KMS-11 (cell line): ENCODE measurements at regions not wholly inside any gene's neighbourhood (a gene's known extent, or its start where the extent isn't known, plus 50 kb on each side); places are given as distances from the start of the nearest gene placed in this dataset.

Experiments
- H2AFZ ChIP-seq: fragments of 200-600 bp; sonication (generic); 2 replicates; pipeline ENCODE4 v1.6.1; 2016; ENCODE audit warnings: antibody characterized with exemption, mixed run types, low read depth
- H3K27ac ChIP-seq: fragments of 200-600 bp; sonication (generic); 2 replicates; pipeline ENCODE4 v1.6.1; 2016; ENCODE audit warnings: mild to moderate bottlenecking, mixed run types
- H3K27me3 ChIP-seq: fragments of 200-600 bp; sonication (generic); 2 replicates; pipeline ENCODE4 v1.6.1; 2017; ENCODE audit warnings: mild to moderate bottlenecking, low read depth, mixed run types, moderate library complexity; ENCODE audit not compliant: insufficient read depth
- H3K36me3 ChIP-seq: fragments of 200-600 bp; sonication (generic); 2 replicates; pipeline ENCODE4 v1.6.1; 2017; ENCODE audit warnings: mild to moderate bottlenecking, mixed run types; ENCODE audit not compliant: insufficient read depth
- H3K4me1 ChIP-seq: fragments of 200-600 bp; sonication (generic); 2 replicates; pipeline ENCODE4 v1.6.1; 2016; ENCODE audit warnings: mild to moderate bottlenecking, low read depth, mixed run types; ENCODE audit not compliant: poor library complexity, severe bottlenecking
- H3K4me2 ChIP-seq: fragments of 200-600 bp; sonication (generic); 2 replicates; pipeline ENCODE4 v1.7.0; 2016; ENCODE audit warnings: mild to moderate bottlenecking, mixed run types
- H3K4me3 ChIP-seq: fragments of 200-600 bp; sonication (generic); IDR thresholded peaks from 2 replicates; pipeline ENCODE4 v1.6.1; 2017; ENCODE audit warnings: low read depth, low read length, mixed read lengths; ENCODE audit not compliant: insufficient read depth
- H3K79me2 ChIP-seq: fragments of 200-600 bp; sonication (generic); 2 replicates; pipeline ENCODE4 v1.6.1; 2016; ENCODE audit warnings: low read depth, mixed run types; ENCODE audit not compliant: insufficient read depth
- H3K9ac ChIP-seq: fragments of 200-600 bp; sonication (generic); 2 replicates; pipeline ENCODE4 v1.6.1; 2016; ENCODE audit warnings: mild to moderate bottlenecking, mixed run types
- H4K20me1 ChIP-seq: fragments of 200-600 bp; sonication (generic); 2 replicates; pipeline ENCODE4 v1.6.1; 2016; ENCODE audit warnings: mild to moderate bottlenecking, mixed run types; ENCODE audit not compliant: insufficient read depth
- TF ChIP-seq, protein P1 (sequence below): fragments of 200-600 bp; sonication (generic); conservative IDR thresholded peaks from 2 replicates; pipeline ENCODE4 v1.6.1; 2017; ENCODE audit warnings: low read depth, mild to moderate bottlenecking, antibody characterized with exemption, low read length, moderate library complexity, mixed read lengths

- Histone ChIP-seq H3K4me1 (no peaks in the 10 kb centered on the region), H2AFZ (no peak overlapping the region), H3K27ac (no peak overlapping the region), H4K20me1 (no peaks in the 10 kb centered on the region), H3K9ac (no peak overlapping the region), H3K4me3 (no peak overlapping the region), H3K79me2 (no peaks in the 10 kb centered on the region), H3K27me3 (no peaks in the 10 kb centered on the region), H3K4me2 (no peak overlapping the region), H3K36me3 (no peaks in the 10 kb centered on the region)
- TF ChIP-seq, protein P1, sequence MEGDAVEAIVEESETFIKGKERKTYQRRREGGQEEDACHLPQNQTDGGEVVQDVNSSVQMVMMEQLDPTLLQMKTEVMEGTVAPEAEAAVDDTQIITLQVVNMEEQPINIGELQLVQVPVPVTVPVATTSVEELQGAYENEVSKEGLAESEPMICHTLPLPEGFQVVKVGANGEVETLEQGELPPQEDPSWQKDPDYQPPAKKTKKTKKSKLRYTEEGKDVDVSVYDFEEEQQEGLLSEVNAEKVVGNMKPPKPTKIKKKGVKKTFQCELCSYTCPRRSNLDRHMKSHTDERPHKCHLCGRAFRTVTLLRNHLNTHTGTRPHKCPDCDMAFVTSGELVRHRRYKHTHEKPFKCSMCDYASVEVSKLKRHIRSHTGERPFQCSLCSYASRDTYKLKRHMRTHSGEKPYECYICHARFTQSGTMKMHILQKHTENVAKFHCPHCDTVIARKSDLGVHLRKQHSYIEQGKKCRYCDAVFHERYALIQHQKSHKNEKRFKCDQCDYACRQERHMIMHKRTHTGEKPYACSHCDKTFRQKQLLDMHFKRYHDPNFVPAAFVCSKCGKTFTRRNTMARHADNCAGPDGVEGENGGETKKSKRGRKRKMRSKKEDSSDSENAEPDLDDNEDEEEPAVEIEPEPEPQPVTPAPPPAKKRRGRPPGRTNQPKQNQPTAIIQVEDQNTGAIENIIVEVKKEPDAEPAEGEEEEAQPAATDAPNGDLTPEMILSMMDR, result no peak
Measured at GRCh38 chr18:53747663-53748160, 476.8 kb downstream of the MBD2 start.

GRCh38 chr18:53747210-53747609 is 477.3 kb downstream of the MBD2 start:
- Histone ChIP-seq H3K4me3 (no peak overlapping the region), H3K27ac (no peak overlapping the region), H2AFZ (no peak overlapping the region), H3K4me2 (no peak overlapping the region), H3K4me1 (no peaks in the 10 kb centered on the region), H3K27me3 (no peaks in the 10 kb centered on the region), H4K20me1 (no peaks in the 10 kb centered on the region), H3K9ac (no peak overlapping the region), H3K36me3 (no peaks in the 10 kb centered on the region), H3K79me2 (no peaks in the 10 kb centered on the region)
- TF ChIP-seq, protein P1, result no peak

DNA sequence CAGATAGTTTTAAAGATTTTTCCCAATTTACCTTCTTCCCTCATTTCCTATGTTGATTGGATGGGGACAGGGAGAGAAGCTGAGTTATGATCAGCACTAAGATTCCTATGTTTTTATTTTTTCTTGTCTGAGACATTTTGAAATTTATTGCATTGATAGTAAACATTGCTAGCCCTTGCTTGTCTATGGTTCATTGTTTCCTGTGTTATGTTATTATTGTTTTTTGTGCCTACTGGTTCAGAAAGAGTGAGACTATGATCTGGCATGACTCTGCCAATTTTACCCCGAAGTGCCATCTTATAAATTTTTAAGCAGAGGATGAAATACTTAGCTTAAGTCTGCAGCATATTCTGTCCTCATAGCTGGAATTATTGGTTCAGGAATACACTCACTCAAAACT is 478.5 kb downstream of the MBD2 start:
- Histone ChIP-seq H3K27ac (no peak overlapping the region), H3K27me3 (no peaks in the 10 kb centered on the region), H3K36me3 (no peaks in the 10 kb centered on the region), H4K20me1 (no peaks in the 10 kb centered on the region), H2AFZ (no peak overlapping the region), H3K4me1 (no peaks in the 10 kb centered on the region), H3K4me3 (no peak overlapping the region), H3K79me2 (no peaks in the 10 kb centered on the region), H3K9ac (no peak overlapping the region), H3K4me2 (no peak overlapping the region)
- TF ChIP-seq, protein P1, result no peak

GRCh38 chr18:53745224-53745967 is 479.1 kb downstream of the MBD2 start:
- no peak overlapping the region for H3K9ac ChIP-seq
- H3K4me2 ChIP-seq, result no peak overlapping the region
- H3K4me3 ChIP-seq, result no peak overlapping the region
- H3K4me1 ChIP-seq, result no peaks in the 10 kb centered on the region
- TF ChIP-seq, protein P1, result no peak
- no peaks in the 10 kb centered on the region for H3K36me3 ChIP-seq
- no peak overlapping the region for H3K27ac ChIP-seq
- no peak overlapping the region for H2AFZ ChIP-seq
- no peaks in the 10 kb centered on the region for H3K79me2 ChIP-seq
- H3K27me3 ChIP-seq, result no peaks in the 10 kb centered on the region
- no peaks in the 10 kb centered on the region for H4K20me1 ChIP-seq
